Uterus (tissue), 2 donors: ENCODE measurements at regions not wholly inside any gene's neighbourhood (a gene's known extent, or its start where the extent isn't known, plus 50 kb on each side); places are given as distances from the start of the nearest gene placed in this dataset.

ENCODE experiments used
- CTCF ChIP-seq, 4 experiments: fragments of 200-600 bp in 2 of 4; fragments of 450-650 bp in 2 of 4; sonication (generic) in 2 of 4; IDR thresholded peaks; one replicate each; pipeline ENCODE4 v1.5.1; 2016 to 2019; ENCODE audit warnings: antibody characterized with exemption in 4 of 4, mild to moderate bottlenecking in 2 of 4, moderate library complexity in 1 of 4
- POLR2A ChIP-seq, 2 donors: fragments of 450-650 bp; IDR thresholded peaks; one replicate each; pipeline ENCODE4 v1.6.1; 2016; ENCODE audit warnings: antibody characterized with exemption in 2 of 2, mild to moderate bottlenecking in 1 of 2, moderate library complexity in 1 of 2

GRCh38 chr2:6674381-6674780, 191.3 kb downstream of the CMPK2 start:
- TF ChIP-seq CTCF (IDR thresholded peaks at IDR 0.05) (no peak), POLR2A (IDR thresholded peaks at IDR 0.05) (no peak)
